Activated T-cell treated with anti-CD3 and anti-CD28 coated beads, Interleukin-2, amount 50 U/mL, for 72 hours (primary cell): ENCODE measurements at regions not wholly inside any gene's neighbourhood (a gene's known extent, or its start where the extent isn't known, plus 50 kb on each side); places are given as distances from the start of the nearest gene placed in this dataset.

Source experiments
- ATAC-seq, 2 donors: fragments of 150-1000 bp; cut with Tn5 transposase; replicated peaks in 1 of 2; 2 replicates each; pipeline ENCODE4 v1.10.0; 2021; ENCODE audit warnings: moderate library complexity in 2 of 2, mild to moderate bottlenecking in 1 of 2
- DNase-seq, 2 donors: peaks; one replicate each; pipeline ENCODE4 v3.0.0; 2021 to 2022; ENCODE audit warnings: mixed read lengths in 1 of 2
- H3K27ac Mint-ChIP-seq: one replicate; pipeline ENCODE4 v1.8.0; 2022; ENCODE audit warnings: mild to moderate bottlenecking, moderate library complexity, mixed read lengths
- H3K27me3 Mint-ChIP-seq: one replicate; pipeline ENCODE4 v1.8.0; 2022; ENCODE audit warnings: low read depth, mixed read lengths
- H3K36me3 Mint-ChIP-seq, 2 donors: one replicate each; pipeline ENCODE4 v1.8.0; 2022; ENCODE audit warnings: mixed read lengths in 2 of 2, mild to moderate bottlenecking in 1 of 2; ENCODE audit not compliant: insufficient read depth in 2 of 2
- H3K4me1 Mint-ChIP-seq: one replicate; pipeline ENCODE4 v1.8.0; 2022; ENCODE audit warnings: low read depth, mixed read lengths
- H3K4me3 Mint-ChIP-seq, 2 donors: one replicate each; pipeline ENCODE4 v1.8.0; 2022; ENCODE audit warnings: mild to moderate bottlenecking in 2 of 2, mixed read lengths in 2 of 2, moderate library complexity in 2 of 2
- H3K9me3 Mint-ChIP-seq, 2 donors: one replicate each; pipeline ENCODE4 v1.8.0; 2022; ENCODE audit warnings: mixed read lengths in 2 of 2

DNA sequence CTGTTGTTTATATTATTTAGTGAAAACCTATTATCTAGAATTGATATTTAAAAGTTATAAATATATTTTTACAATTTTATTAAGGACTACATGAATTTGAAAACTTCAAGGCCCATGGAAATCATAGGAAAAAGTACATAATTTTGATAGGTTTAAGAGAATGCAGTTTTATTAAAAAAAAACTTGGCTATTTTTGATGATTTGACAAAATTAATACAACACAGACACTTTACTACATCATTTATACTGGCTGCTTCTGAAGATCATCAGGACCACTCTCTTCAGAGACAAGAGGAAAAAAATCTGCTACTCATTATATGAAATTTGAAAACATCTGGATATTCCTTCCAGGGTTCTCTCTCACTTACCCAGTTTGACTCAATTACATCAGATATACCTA, 637.7 kb downstream of the BCKDHB start:
- ATAC-seq, result no peak
- peaks cover 0 to 2% of the 10 kb centered on the region in 2 donors for H3K36me3 Mint-ChIP-seq

DNA sequence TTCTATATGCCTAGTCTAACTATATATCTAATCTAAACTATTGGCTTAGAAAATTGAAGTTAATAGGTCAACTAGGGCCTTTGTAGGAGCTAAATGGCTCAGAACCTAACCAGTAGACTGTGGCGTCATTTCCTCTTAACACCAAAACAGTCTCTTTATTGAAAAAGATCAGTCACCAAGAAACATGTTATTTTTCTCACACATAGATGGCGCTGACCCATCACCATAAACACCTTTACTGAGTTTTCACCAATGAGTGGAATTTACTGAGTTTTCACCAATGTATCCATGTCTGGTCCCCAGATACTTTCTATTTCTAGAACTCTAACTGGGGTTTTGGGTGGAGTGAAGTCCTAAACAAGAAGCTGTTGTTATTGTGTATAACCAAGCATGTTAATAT, 636.0 kb downstream of the BCKDHB start:
- ATAC-seq, result no peak
- Mint-ChIP-seq H3K27ac (no peak overlapping the region), H3K36me3 (peaks cover 0 to 2% of the 10 kb centered on the region in 2 donors), H3K4me3 (no peak overlapping the region), H3K4me1 (no peaks in the 10 kb centered on the region), H3K27me3 (no peaks in the 10 kb centered on the region), H3K9me3 (peaks cover 6 to 11% of the 10 kb centered on the region in 2 donors)
- no peak for DNase-seq

More for the DNA sequence above, 637.7 kb downstream of the BCKDHB start:
- Mint-ChIP-seq H3K27me3 (no peaks in the 10 kb centered on the region), H3K4me3 (no peak overlapping the region), H3K27ac (no peak overlapping the region), H3K4me1 (no peaks in the 10 kb centered on the region), H3K9me3 (peaks cover 6 to 11% of the 10 kb centered on the region in 2 donors)
- DNase-seq, result no peak

DNA sequence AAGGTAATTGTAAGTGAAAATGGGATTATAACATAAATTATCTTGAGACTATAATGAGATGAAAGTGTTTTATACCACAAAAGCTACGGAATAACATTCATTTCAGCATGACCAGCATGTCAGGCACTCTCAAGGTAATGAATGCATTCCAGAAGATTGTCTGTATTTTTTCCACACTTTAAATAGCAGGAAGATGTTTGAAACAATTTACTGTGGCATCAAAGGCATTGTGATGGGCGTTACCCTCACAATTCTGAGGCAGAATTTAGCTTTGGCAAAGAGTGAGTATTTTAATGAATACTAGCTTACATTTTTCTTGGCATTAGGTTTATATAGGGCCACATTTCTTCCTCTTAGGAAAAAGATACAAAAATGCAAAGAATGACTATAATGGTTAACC, 627.2 kb downstream of the BCKDHB start:
- no peak for ATAC-seq
- Mint-ChIP-seq H3K36me3 (no peaks in the 10 kb centered on the region), H3K27me3 (no peaks in the 10 kb centered on the region), H3K27ac (no peak overlapping the region), H3K9me3 (peaks cover 0 to 2% of the 10 kb centered on the region in 2 donors), H3K4me1 (no peaks in the 10 kb centered on the region), H3K4me3 (no peak overlapping the region)
- DNase-seq, result no peak

DNA sequence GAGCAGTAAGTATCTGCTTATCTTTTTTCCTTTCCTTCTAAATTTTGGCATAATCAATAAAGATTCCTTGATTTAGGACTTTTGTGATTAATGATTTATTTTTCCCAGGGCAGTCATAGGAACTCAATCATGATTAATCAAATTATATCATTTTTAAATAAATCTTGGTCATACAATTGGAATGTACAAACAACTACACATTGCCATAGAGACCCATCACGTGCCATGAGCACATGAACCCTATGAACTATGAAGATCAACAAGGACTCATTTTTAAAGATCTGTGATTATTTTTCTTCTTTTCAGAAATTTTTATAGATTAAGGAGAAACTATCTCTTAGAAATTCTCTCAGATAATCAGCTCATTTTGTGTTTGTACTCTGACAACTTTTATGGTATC, 622.4 kb downstream of the BCKDHB start:
- H3K36me3 Mint-ChIP-seq, result no peaks in the 10 kb centered on the region
- no peak overlapping the region for H3K4me3 Mint-ChIP-seq
- H3K4me1 Mint-ChIP-seq, result no peaks in the 10 kb centered on the region

DNA sequence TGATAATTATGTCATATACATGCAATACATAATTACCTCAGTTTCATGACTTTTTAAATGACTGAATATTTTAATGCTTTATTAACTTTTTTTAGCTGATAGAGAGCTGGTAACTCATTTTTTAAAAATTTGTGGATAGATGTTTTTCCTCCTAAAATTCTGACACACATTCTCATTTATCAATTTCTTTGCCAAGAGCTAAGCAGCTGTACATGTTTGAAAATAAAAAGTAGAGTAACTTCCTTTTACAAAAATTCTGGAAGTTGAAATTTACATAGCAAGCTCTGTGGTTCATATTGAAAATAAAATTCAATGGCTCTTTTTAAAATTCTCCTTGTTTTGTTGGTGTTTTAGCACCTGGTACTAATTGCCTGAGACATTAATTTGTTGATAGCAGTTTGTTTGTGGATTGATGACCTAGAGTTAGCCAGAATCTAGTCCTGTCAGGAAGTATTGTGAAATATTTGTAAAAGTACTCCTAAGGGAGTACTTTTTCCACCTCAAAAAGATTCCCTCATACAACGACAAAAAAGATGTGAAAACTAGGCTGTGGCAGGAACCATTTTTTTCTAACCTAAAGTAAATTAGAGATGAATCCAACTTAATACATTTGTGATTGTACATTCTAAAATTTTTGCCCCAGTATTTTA, 621.8 kb downstream of the BCKDHB start:
- DNase-seq (no peak), ATAC-seq (no peak)
- no peaks in the 10 kb centered on the region for H3K4me1 Mint-ChIP-seq
- no peaks in the 10 kb centered on the region for H3K27me3 Mint-ChIP-seq
- H3K9me3 Mint-ChIP-seq, result peaks cover 0 to 2% of the 10 kb centered on the region in 2 donors
- no peaks in the 10 kb centered on the region for H3K36me3 Mint-ChIP-seq
- H3K27ac Mint-ChIP-seq, result no peak overlapping the region
- no peak overlapping the region for H3K4me3 Mint-ChIP-seq

More for the DNA sequence above, 622.4 kb downstream of the BCKDHB start:
- DNase-seq (no peak), ATAC-seq (no peak)
- Mint-ChIP-seq H3K27ac (no peak overlapping the region), H3K27me3 (no peaks in the 10 kb centered on the region), H3K9me3 (peaks cover 0 to 2% of the 10 kb centered on the region in 2 donors)

DNA sequence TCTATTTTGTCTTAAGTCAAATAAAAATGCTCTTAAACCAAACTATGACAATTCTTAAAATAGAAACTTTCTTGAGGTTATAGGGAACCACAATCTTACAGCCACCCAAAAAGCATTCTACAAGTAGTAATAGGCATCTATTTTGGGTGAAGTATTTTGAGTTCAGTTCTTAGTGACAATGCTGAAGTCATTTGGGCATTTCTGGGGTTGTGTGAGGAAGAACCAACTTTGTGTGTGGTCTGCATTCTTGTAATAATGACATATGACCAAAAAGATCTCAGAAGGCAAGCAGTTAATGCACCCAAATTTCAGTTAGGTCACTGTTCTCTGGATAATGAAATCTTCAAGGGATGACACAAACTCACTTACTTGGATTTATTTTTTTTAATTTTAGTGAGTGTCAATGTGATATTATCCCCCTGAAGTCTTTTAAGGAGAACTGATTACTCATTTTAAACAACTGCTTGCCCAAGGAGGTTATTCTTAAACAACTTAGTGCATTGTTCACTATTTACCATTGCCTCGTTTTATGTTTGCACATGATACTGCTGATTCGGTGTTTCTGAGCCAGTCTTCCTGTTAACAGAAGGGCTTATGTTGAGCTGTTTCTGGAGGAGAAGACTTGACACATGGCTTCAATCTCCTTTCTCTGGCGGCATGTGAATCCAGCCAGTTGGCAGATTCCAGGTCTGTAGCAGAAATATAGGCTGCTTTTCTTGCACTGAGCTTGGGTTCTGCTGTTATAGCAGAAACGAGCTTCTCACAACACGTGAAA, 618.9 kb downstream of the BCKDHB start:
- H3K4me3 Mint-ChIP-seq, result no peak overlapping the region
- H3K9me3 Mint-ChIP-seq, result no peaks in the 10 kb centered on the region
- no peaks in the 10 kb centered on the region for H3K4me1 Mint-ChIP-seq
- H3K27ac Mint-ChIP-seq, result no peak overlapping the region
- no peaks in the 10 kb centered on the region for H3K27me3 Mint-ChIP-seq
- no peak for DNase-seq
- no peak for ATAC-seq
- no peaks in the 10 kb centered on the region for H3K36me3 Mint-ChIP-seq

DNA sequence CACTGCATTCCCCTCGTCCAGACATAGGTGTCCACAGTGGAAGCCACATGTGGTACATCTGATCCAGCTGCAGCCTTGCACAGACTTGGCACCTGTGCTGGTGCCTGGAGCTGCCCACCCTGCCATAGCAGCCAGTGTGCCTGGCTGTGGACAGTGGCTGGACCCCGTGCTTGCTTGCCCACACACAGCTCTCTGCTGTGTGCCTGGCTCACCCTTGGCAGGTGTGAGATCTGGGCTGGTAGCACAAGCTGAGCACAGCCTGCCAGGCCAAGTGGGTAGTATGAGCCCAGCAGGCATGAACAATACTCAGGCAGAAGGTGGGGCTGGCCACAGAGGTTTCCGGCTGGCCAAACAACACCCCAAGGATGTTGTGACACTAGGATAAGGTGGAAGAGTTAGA, 614.4 kb downstream of the BCKDHB start:
- H3K27me3 Mint-ChIP-seq, result no peaks in the 10 kb centered on the region
- no peak overlapping the region for H3K27ac Mint-ChIP-seq
- H3K4me3 Mint-ChIP-seq, result no peak overlapping the region
- H3K4me1 Mint-ChIP-seq, result no peaks in the 10 kb centered on the region
- H3K9me3 Mint-ChIP-seq, result no peaks in the 10 kb centered on the region
- ATAC-seq (no peak), DNase-seq (no peak)
- H3K36me3 Mint-ChIP-seq, result no peaks in the 10 kb centered on the region

DNA sequence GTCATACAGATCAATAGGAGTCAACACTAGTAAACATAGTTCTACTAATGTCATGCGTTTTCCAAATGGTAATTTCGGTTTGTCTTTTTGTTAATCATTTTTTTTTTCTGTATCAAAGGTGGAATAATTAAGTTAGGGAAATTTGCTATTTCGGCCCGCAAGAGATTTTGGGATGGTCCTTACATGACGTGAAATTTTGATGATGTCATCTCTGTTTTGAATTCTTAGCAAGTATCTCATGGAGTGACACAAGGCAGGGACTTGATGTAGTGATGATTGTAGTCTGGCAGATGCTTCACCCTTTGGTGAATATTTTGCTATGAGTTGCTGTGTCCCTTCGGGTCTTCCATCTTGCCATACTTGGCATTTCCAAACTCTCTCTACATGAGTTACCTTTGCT, 608.0 kb downstream of the BCKDHB start:
- Mint-ChIP-seq H3K27me3 (no peaks in the 10 kb centered on the region), H3K4me3 (no peak overlapping the region), H3K36me3 (no peaks in the 10 kb centered on the region), H3K4me1 (no peaks in the 10 kb centered on the region), H3K27ac (no peak overlapping the region), H3K9me3 (peaks cover 0 to 5% of the 10 kb centered on the region in 2 donors)
- no peak for DNase-seq
- ATAC-seq, result no peak

DNA sequence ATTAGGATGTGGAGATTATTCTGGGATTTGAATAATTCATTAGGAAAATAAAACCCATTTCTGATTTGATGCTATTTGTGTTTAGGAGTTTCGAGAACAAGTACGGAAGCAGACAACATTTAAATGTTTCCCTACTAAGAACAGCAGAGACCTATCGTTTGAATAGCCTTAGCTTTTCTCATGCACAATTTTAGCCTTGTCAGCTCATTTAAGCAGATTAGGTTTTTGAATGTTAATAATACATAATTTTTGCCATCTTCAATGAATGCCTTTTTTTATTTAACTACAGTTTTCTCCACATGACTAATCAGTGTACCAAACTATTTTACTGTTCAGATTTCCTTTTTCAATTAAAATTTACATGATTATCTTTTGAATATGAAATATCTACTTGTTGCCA, 592.0 kb downstream of the BCKDHB start:
- no peak for DNase-seq
- no peaks in the 10 kb centered on the region for H3K36me3 Mint-ChIP-seq
- peaks cover 5% of the 10 kb centered on the region in 2 donors for H3K9me3 Mint-ChIP-seq
- H3K27ac Mint-ChIP-seq, result no peak overlapping the region
- ATAC-seq, result no peak
- no peak overlapping the region for H3K4me3 Mint-ChIP-seq
- H3K27me3 Mint-ChIP-seq, result no peaks in the 10 kb centered on the region
- H3K4me1 Mint-ChIP-seq, result no peaks in the 10 kb centered on the region

DNA sequence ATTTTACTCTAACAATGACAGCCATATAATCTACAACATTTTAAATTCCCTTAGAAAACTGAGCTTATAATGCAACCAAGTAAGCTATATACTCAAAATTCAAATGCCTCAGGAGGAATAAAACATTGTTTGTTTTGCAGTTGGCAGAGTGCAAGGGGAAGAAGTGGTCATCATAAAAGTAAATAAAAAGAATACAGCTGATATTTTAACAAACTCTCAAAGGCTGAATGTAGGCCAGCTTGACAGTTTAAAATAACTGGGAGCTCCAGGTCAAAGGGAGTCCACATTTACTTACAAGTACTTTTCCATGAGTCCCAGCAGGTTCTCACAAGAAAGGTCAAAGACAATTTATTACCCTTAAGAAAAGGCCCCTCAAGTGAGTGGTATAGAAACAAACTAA, 589.8 kb downstream of the BCKDHB start:
- no peak for DNase-seq
- peaks cover 5 to 7% of the 10 kb centered on the region in 2 donors for H3K9me3 Mint-ChIP-seq
- no peaks in the 10 kb centered on the region for H3K36me3 Mint-ChIP-seq
- no peaks in the 10 kb centered on the region for H3K27me3 Mint-ChIP-seq
- no peak overlapping the region for H3K4me3 Mint-ChIP-seq
- H3K4me1 Mint-ChIP-seq, result no peaks in the 10 kb centered on the region
- no peak overlapping the region for H3K27ac Mint-ChIP-seq
- no peak for ATAC-seq

DNA sequence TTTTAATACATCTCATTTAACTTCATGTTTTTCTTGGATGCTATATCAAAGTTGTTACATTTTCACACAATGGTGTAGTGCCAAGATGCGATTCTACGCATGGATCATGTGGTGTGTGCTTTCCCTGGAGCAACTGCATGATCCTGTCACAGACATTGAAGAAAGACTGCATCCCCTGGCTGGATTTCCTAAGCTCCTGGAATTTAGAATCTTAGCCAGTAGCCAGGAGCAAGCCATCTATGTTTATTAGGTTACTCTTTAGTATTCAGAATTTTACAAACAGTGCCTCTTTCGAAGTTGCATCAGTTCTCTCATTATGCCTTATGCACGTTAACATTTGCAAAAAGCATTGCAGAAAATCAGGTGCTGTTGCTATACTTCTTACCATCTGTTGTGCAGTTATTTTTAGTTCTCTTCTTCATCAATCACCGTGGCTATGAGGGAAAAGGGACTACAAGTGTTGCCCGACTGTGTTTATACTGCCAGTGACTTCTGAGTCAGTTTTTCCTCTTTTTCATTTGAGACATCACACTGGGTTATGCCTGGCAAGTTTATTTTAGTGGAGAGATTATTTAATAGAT, 584.2 kb downstream of the BCKDHB start:
- Mint-ChIP-seq H3K27me3 (no peaks in the 10 kb centered on the region), H3K4me1 (no peaks in the 10 kb centered on the region), H3K27ac (no peak overlapping the region), H3K9me3 (peaks cover 9 to 11% of the 10 kb centered on the region in 2 donors), H3K4me3 (no peak overlapping the region), H3K36me3 (peaks cover 0 to 2% of the 10 kb centered on the region in 2 donors)
- no peak for DNase-seq
- no peak for ATAC-seq

DNA sequence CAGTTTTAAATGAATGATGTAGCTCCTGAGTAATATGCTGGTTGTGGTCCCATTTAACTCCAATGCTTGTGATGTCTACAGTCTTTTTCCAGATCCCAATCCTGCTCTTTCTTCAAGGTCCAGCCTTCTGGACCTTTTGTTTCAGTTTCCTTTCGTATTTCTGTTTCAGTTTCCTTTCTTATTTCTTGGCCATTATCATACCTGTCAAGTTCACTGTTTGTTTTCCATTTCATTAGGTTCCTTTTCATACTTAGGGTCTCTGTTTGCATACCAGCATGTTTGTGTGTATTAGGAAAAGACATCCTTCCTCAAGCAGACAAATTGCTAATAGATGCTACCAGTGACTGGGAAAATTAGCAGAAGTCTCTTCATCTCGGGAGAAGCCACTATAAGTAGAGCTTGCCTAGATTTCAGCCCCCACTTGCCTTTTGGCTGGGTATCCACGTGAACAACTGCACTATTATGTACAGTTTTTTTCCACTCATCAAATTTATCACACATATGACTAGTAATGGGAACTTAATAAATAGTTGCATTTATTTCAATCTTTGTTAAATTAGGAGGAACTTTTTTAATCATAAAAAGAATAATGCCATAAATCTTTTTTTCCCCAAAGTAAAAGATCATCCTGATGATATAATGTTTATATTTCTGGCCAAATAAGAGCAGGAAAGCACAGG, 583.4 kb downstream of the BCKDHB start:
- Mint-ChIP-seq H3K4me3 (no peak overlapping the region), H3K4me1 (no peaks in the 10 kb centered on the region), H3K36me3 (peaks cover 0 to 2% of the 10 kb centered on the region in 2 donors), H3K27me3 (no peaks in the 10 kb centered on the region), H3K27ac (no peak overlapping the region), H3K9me3 (peaks cover 10 to 12% of the 10 kb centered on the region in 2 donors)
- DNase-seq, result no peak
- no peak for ATAC-seq

DNA sequence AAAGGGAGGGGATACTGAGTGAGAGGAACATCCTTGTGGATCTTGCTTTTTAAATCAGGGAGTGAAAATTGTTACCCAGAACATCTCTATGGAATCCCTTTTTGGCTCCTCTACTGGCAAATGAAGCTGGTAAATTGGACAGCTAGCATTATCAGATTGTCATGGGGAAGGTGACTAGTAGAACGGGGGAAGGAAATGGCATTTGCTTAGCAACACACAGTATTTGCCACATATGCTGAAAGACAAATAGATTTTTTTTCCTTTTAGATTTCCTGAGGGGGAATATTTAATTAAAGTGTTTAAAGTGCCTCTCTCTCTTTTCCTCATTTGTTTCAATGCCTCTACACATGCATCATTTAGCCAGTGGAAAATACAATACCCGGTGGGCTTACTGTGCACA, 573.5 kb downstream of the BCKDHB start:
- Mint-ChIP-seq H3K4me1 (no peaks in the 10 kb centered on the region), H3K27ac (no peak overlapping the region), H3K4me3 (no peak overlapping the region), H3K27me3 (no peaks in the 10 kb centered on the region), H3K36me3 (no peaks in the 10 kb centered on the region), H3K9me3 (peaks cover 6 to 11% of the 10 kb centered on the region in 2 donors)
- DNase-seq (no peak), ATAC-seq (no peak)
